HEK293 (cell line): ENCODE measurements at regions not wholly inside any gene's neighbourhood (a gene's known extent, or its start where the extent isn't known, plus 50 kb on each side); places are given as distances from the start of the nearest gene placed in this dataset.

Experiments used
- CTCF ChIA-PET: fragments of 350-600 bp; formaldehyde crosslinking; extraction: SDS; loops from one replicate; lab custom pipeline; 2021; ENCODE audit warnings: antibody characterized with exemption; lab: Yijun Ruan, JAX
- POLR2A ChIA-PET: fragments of 300-600 bp; formaldehyde crosslinking; extraction: SDS; loops from one replicate; lab custom pipeline; 2020; ENCODE audit warnings: antibody characterized with exemption, inconsistent platforms; lab: Yijun Ruan, JAX
- H3K27ac ChIP-seq: fragments of 200-500 bp; sonication (Bioruptor generic); 2 replicates; pipeline ENCODE4 v1.5.1; 2014; ENCODE audit warnings: low read depth, low read length, control low read depth, inconsistent platforms; ENCODE audit errors: extremely low read depth
- H3K36me3 ChIP-seq, 2 experiments: fragments of 200-500 bp in 1 of 2; sonication (Bioruptor generic) in 1 of 2; 1 replicate in 1 of 2; 2 replicates in 1 of 2; pipeline ENCODE4 v1.5.1; 2014 to 2017; ENCODE audit warnings: inconsistent platforms in 2 of 2, low read length in 2 of 2; ENCODE audit not compliant: control insufficient read depth in 2 of 2, insufficient read depth in 1 of 2
- H3K4me1 ChIP-seq: fragments of 200-500 bp; sonication (Bioruptor generic); 2 replicates; pipeline ENCODE4 v1.5.1; 2014; ENCODE audit warnings: mild to moderate bottlenecking, low read length, inconsistent platforms; ENCODE audit not compliant: control insufficient read depth, insufficient read depth
- H3K4me3 ChIP-seq: 2 replicates; pipeline ENCODE4 v1.5.1; 2011; ENCODE audit warnings: low read depth, mild to moderate bottlenecking, control low read depth, low read length, moderate library complexity
- H3K9me3 ChIP-seq: fragments of 200-500 bp; sonication (Bioruptor generic); 2 replicates; pipeline ENCODE4 v1.5.1; 2014; ENCODE audit warnings: low read depth, low read length, inconsistent platforms; ENCODE audit not compliant: control insufficient read depth, insufficient read depth
- ATF2 ChIP-seq: fragments of 450-650 bp; formaldehyde crosslinking; IDR thresholded peaks from 2 replicates; pipeline ENCODE4 v1.5.1; 2016; ENCODE audit warnings: missing biosample characterization, missing genetic modification characterization, low read depth
- GFI1B ChIP-seq: fragments of 450-650 bp; formaldehyde crosslinking; IDR thresholded peaks from 2 replicates; pipeline ENCODE4 v1.5.1; 2016; ENCODE audit warnings: missing biosample characterization, missing genetic modification characterization
- GLI2 ChIP-seq: fragments of 450-650 bp; formaldehyde crosslinking; IDR thresholded peaks from 2 replicates; pipeline ENCODE4; 2017; ENCODE audit warnings: missing biosample characterization, missing genetic modification characterization, low read depth, borderline replicate concordance
- GLI4 ChIP-seq: fragments of 450-650 bp; formaldehyde crosslinking; IDR thresholded peaks from 2 replicates; pipeline ENCODE4 v1.5.1; 2016; ENCODE audit warnings: missing biosample characterization, missing genetic modification characterization
- GLIS1 ChIP-seq: fragments of 450-650 bp; formaldehyde crosslinking; IDR thresholded peaks from 2 replicates; pipeline ENCODE4 v1.5.1; 2016; ENCODE audit warnings: missing biosample characterization, missing genetic modification characterization
- HIC1 ChIP-seq: fragments of 450-650 bp; formaldehyde crosslinking; IDR thresholded peaks from 2 replicates; pipeline ENCODE4 v1.5.1; 2016; ENCODE audit warnings: missing biosample characterization, missing genetic modification characterization
- HOXA7 ChIP-seq: sonication (generic); formaldehyde crosslinking; IDR thresholded peaks from 2 replicates; pipeline ENCODE4 v1.8.1; 2022; ENCODE audit warnings: missing genetic modification reagents, borderline replicate concordance
- KLF1 ChIP-seq: fragments of 450-650 bp; formaldehyde crosslinking; IDR thresholded peaks from 2 replicates; pipeline ENCODE4 v1.5.1; 2016; ENCODE audit warnings: missing biosample characterization, missing genetic modification characterization
- MZF1 ChIP-seq: fragments of 450-650 bp; formaldehyde crosslinking; IDR thresholded peaks from 2 replicates; pipeline ENCODE4 v1.5.1; 2017; ENCODE audit warnings: missing biosample characterization, missing genetic modification characterization, borderline replicate concordance
- RBAK ChIP-seq: fragments of 450-650 bp; formaldehyde crosslinking; IDR thresholded peaks from 2 replicates; pipeline ENCODE4 v1.5.1; 2016; ENCODE audit warnings: missing biosample characterization, missing genetic modification characterization
- SCRT2 ChIP-seq: fragments of 450-650 bp; formaldehyde crosslinking; IDR thresholded peaks from 2 replicates; pipeline ENCODE4 v1.5.1; 2016; ENCODE audit warnings: missing biosample characterization, missing genetic modification characterization
- YY1 ChIP-seq: fragments of 450-650 bp; formaldehyde crosslinking; IDR thresholded peaks from 2 replicates; pipeline ENCODE4 v1.5.1; 2018; ENCODE audit warnings: missing biosample characterization, missing genetic modification characterization
- ZBTB1 ChIP-seq: fragments of 450-650 bp; formaldehyde crosslinking; IDR thresholded peaks from 2 replicates; pipeline ENCODE4 v1.5.1; 2016; ENCODE audit warnings: missing biosample characterization, missing genetic modification characterization
- ZNF114 ChIP-seq: fragments of 450-650 bp; formaldehyde crosslinking; IDR thresholded peaks from 2 replicates; pipeline ENCODE4 v1.5.0; 2017; ENCODE audit warnings: missing biosample characterization, missing genetic modification characterization
- ZNF146 ChIP-seq: fragments of 450-650 bp; formaldehyde crosslinking; IDR thresholded peaks from 2 replicates; pipeline ENCODE4 v1.5.1; 2016; ENCODE audit warnings: missing biosample characterization, missing genetic modification characterization
- ZNF16 ChIP-seq: fragments of 450-650 bp; formaldehyde crosslinking; IDR thresholded peaks from 2 replicates; pipeline ENCODE4 v1.5.1; 2016; ENCODE audit warnings: low read depth, missing biosample characterization, missing genetic modification characterization
- ZNF175 ChIP-seq: fragments of 450-650 bp; formaldehyde crosslinking; IDR thresholded peaks from 2 replicates; pipeline ENCODE4 v1.5.1; 2016; ENCODE audit warnings: missing biosample characterization, missing genetic modification characterization
- ZNF266 ChIP-seq: fragments of 450-650 bp; formaldehyde crosslinking; IDR thresholded peaks from 2 replicates; pipeline ENCODE4 v1.5.1; 2016; ENCODE audit warnings: missing biosample characterization, missing genetic modification characterization, low read depth
- ZNF366 ChIP-seq: fragments of 450-650 bp; formaldehyde crosslinking; conservative IDR thresholded peaks from 2 replicates; pipeline ENCODE4 v1.5.1; 2016; ENCODE audit warnings: missing biosample characterization, missing genetic modification characterization
- ZNF416 ChIP-seq: fragments of 450-650 bp; formaldehyde crosslinking; IDR thresholded peaks from 2 replicates; pipeline ENCODE4 v1.5.1; 2016; ENCODE audit warnings: missing biosample characterization, missing genetic modification characterization
- ZNF530 ChIP-seq: fragments of 450-650 bp; formaldehyde crosslinking; IDR thresholded peaks from 2 replicates; pipeline ENCODE4 v1.5.1; 2016; ENCODE audit warnings: low read depth, missing biosample characterization, missing genetic modification characterization
- ZNF561 ChIP-seq: fragments of 450-650 bp; IDR thresholded peaks from 2 replicates; pipeline ENCODE4 v1.5.1; 2018; ENCODE audit warnings: missing biosample characterization, missing genetic modification characterization, borderline replicate concordance
- ZNF621 ChIP-seq: fragments of 450-650 bp; formaldehyde crosslinking; IDR thresholded peaks from 2 replicates; pipeline ENCODE4 v1.5.1; 2017; ENCODE audit warnings: missing biosample characterization, missing genetic modification characterization
- ZNF629 ChIP-seq: fragments of 450-650 bp; formaldehyde crosslinking; IDR thresholded peaks from 2 replicates; pipeline ENCODE4 v1.5.1; 2017; ENCODE audit warnings: missing biosample characterization, missing genetic modification characterization
- ZNF654 ChIP-seq: fragments of 450-650 bp; formaldehyde crosslinking; IDR thresholded peaks from 2 replicates; pipeline ENCODE4 v1.5.1; 2016; ENCODE audit warnings: low read depth, missing biosample characterization, missing genetic modification characterization
- ZNF670 ChIP-seq: fragments of 450-650 bp; formaldehyde crosslinking; IDR thresholded peaks from 2 replicates; pipeline ENCODE4 v1.5.1; 2016; ENCODE audit warnings: missing biosample characterization, missing genetic modification characterization, low read depth
- ZSCAN23 ChIP-seq: fragments of 450-650 bp; formaldehyde crosslinking; IDR thresholded peaks from 2 replicates; pipeline ENCODE4 v1.5.1; 2016; ENCODE audit warnings: missing biosample characterization, missing genetic modification characterization
- TF ChIP-seq, protein P1 (sequence below): fragments of 450-650 bp; formaldehyde crosslinking; IDR thresholded peaks from 2 replicates; pipeline ENCODE4 v1.5.1; 2016; ENCODE audit warnings: missing biosample characterization, missing genetic modification characterization
- TF ChIP-seq, protein P2 (sequence below): fragments of 450-650 bp; formaldehyde crosslinking; IDR thresholded peaks from 2 replicates; pipeline ENCODE4 v1.5.1; 2016; ENCODE audit warnings: missing biosample characterization, missing genetic modification characterization
- TF ChIP-seq, protein P3 (sequence below): fragments of 450-650 bp; formaldehyde crosslinking; IDR thresholded peaks from 2 replicates; pipeline ENCODE4 v1.5.1; 2017; ENCODE audit warnings: missing biosample characterization, missing genetic modification characterization

DNA sequence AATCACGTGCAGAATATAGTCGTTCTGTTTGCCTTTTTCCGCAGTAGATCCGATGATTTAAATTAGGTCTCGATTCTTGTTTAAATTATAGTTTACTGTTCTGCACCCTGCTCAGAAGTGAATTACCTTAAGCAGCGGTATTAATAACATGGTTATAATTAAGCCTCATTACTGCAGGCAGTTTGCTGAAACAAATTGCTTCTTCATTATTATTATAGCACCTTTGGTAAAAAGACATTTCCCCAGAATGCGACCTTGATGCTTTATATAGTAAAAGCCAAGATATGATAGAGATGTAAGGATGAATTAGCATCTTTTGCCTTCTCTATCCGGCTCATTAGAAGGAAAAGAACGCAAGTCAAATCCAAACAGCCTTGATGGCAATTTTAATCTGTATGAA lies 625.2 kb upstream of the CADM1 start:
- Histone ChIP-seq H3K4me3 (no peak overlapping the region), H3K36me3 (no peaks in the 10 kb centered on the region), H3K27ac (no peak overlapping the region), H3K9me3 (no peaks in the 10 kb centered on the region), H3K4me1 (no peaks in the 10 kb centered on the region)
- TF ChIP-seq RBAK (no peak), ZBTB1 (tag by site-specific recombination) (no peak), ZNF416 (tag by site-specific recombination) (no peak), ZNF621 (tag by site-specific recombination) (no peak), ZNF146 (tag by site-specific recombination) (no peak), HIC1 (tag by site-specific recombination) (no peak), ZNF175 (tag by site-specific recombination) (no peak), ZNF114 (tag by site-specific recombination) (no peak), KLF1 (tag by site-specific recombination) (no peak), ZNF654 (tag by site-specific recombination) (no peak), ZNF561 (tag by site-specific recombination) (no peak), GLIS1 (no peak), SCRT2 (no peak), ZNF266 (no peak), ZNF629 (tag by site-specific recombination) (no peak), ZNF670 (tag by site-specific recombination) (no peak), ZNF530 (no peak), ZNF16 (tag by site-specific recombination) (no peak)
- CTCF ChIA-PET = no interaction called here
- POLR2A ChIA-PET = no interaction called here

DNA sequence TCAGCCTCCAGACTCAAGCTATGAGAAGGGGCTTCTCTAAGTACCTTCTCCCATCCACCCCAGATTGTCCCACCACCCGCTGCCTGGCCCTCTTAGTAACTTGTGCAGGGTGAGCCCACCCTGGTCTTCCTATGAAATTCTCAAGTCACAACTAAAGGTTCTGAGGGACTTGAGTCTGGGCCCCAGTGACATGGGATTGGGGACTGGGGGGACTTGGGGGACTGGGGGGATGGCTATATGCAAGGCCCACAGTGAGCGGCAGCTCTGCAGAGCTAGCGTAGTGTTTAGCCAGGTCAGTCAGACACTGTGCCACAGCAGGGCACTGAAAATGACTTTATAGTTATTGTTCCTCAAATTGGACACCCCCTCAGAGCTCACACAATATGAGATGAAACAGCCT lies 622.3 kb upstream of the CADM1 start:
- H3K27ac ChIP-seq = no peak overlapping the region
- no peaks in the 10 kb centered on the region for H3K9me3 ChIP-seq
- no peak overlapping the region for H3K4me3 ChIP-seq
- no peaks in the 10 kb centered on the region for H3K4me1 ChIP-seq
- no peaks in the 10 kb centered on the region for H3K36me3 ChIP-seq
- CTCF ChIA-PET = no interaction called here
- POLR2A ChIA-PET = no interaction called here
- TF ChIP-seq ZNF366 (tag by site-specific recombination) (no peak), ATF2 (no peak), ZSCAN23 (tag by site-specific recombination) (no peak), MZF1 (tag by site-specific recombination) (no peak), HOXA7 (no peak), SCRT2 (no peak), GFI1B (tag by site-specific recombination) (no peak), GLI2 (tag by site-specific recombination) (no peak), GLI4 (no peak), YY1 (tag by site-specific recombination) (no peak)
- TF ChIP-seq, protein P1, sequence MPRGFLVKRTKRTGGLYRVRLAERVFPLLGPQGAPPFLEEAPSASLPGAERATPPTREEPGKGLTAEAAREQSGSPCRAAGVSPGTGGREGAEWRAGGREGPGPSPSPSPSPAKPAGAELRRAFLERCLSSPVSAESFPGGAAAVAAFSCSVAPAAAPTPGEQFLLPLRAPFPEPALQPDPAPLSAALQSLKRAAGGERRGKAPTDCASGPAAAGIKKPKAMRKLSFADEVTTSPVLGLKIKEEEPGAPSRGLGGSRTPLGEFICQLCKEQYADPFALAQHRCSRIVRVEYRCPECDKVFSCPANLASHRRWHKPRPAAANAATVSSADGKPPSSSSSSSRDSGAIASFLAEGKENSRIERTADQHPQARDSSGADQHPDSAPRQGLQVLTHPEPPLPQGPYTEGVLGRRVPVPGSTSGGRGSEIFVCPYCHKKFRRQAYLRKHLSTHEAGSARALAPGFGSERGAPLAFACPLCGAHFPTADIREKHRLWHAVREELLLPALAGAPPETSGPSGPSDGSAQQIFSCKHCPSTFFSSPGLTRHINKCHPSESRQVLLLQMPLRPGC (tag by site-specific recombination) = no peak
- TF ChIP-seq, protein P2, sequence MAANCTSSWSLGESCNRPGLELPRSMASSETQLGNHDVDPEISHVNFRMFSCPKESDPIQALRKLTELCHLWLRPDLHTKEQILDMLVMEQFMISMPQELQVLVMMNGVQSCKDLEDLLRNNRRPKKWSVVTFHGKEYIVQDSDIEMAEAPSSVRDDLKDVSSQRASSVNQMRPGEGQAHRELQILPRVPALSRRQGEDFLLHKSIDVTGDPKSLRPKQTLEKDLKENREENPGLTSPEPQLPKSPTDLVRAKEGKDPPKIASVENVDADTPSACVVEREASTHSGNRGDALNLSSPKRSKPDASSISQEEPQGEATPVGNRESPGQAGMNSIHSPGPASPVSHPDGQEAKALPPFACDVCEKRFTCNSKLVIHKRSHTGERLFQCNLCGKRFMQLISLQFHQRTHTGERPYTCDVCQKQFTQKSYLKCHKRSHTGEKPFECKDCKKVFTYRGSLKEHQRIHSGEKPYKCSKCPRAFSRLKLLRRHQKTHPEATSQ = no peak
- TF ChIP-seq, protein P3, sequence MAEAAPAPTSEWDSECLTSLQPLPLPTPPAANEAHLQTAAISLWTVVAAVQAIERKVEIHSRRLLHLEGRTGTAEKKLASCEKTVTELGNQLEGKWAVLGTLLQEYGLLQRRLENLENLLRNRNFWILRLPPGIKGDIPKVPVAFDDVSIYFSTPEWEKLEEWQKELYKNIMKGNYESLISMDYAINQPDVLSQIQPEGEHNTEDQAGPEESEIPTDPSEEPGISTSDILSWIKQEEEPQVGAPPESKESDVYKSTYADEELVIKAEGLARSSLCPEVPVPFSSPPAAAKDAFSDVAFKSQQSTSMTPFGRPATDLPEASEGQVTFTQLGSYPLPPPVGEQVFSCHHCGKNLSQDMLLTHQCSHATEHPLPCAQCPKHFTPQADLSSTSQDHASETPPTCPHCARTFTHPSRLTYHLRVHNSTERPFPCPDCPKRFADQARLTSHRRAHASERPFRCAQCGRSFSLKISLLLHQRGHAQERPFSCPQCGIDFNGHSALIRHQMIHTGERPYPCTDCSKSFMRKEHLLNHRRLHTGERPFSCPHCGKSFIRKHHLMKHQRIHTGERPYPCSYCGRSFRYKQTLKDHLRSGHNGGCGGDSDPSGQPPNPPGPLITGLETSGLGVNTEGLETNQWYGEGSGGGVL (tag by site-specific recombination) = no peak
